PC-3 (cell line): ENCODE measurements at regions not wholly inside any gene's neighbourhood (a gene's known extent, or its start where the extent isn't known, plus 50 kb on each side); places are given as distances from the start of the nearest gene placed in this dataset.

Source experiments
- ATAC-seq: fragments of 200-7000 bp; cut with Tn5 transposase; 2 replicates; pipeline ENCODE4 v1.9.1; 2020; ENCODE audit warnings: mild to moderate bottlenecking, moderate library complexity
- BruUV-seq: library from RNA; stranded (reverse); fragments of 400-500 nt; replicated peaks from 2 replicates; lab custom pipeline; 2021; lab: Mats Ljungman, UMichigan
- CTCF ChIA-PET: fragments of 300-600 bp; sonication (Branson Sonifier 250); formaldehyde crosslinking; loops from one replicate; lab custom pipeline; 2022; ENCODE audit warnings: antibody characterized with exemption; lab: Charles Lee
- POLR2A ChIA-PET: fragments of 300-600 bp; sonication (Branson Sonifier 250); formaldehyde crosslinking; loops from one replicate; lab custom pipeline; 2022; ENCODE audit warnings: antibody characterized with exemption; ENCODE audit not compliant: unreplicated experiment; lab: Charles Lee
- DNase-seq: peaks from one replicate; pipeline ENCODE4 v3.0.0-alpha.2; 2015
- H2AFZ ChIP-seq: fragments of 300-600 bp; sonication (generic); 2 replicates; pipeline ENCODE4 v1.6.0; 2016; ENCODE audit warnings: antibody characterized with exemption, low read length
- H3F3A ChIP-seq: fragments of 300-600 bp; sonication (generic); one replicate; pipeline ENCODE4 v1.6.0; 2017; ENCODE audit warnings: antibody characterized with exemption, low read length, control low read depth, mild to moderate bottlenecking; ENCODE audit not compliant: unreplicated experiment
- H3K27ac ChIP-seq: fragments of 300-600 bp; sonication (generic); 2 replicates; pipeline ENCODE4 v1.5.1; 2016; ENCODE audit warnings: mild to moderate bottlenecking, low read length
- H3K27me3 ChIP-seq: fragments of 300-600 bp; sonication (generic); 2 replicates; pipeline ENCODE4 v1.6.1; 2016; ENCODE audit warnings: low read length, mixed read lengths
- H3K36me3 ChIP-seq: fragments of 300-600 bp; sonication (generic); 2 replicates; pipeline ENCODE4 v1.6.1; 2016; ENCODE audit warnings: low read depth, mixed run types, low read length, mixed read lengths
- H3K4me1 ChIP-seq: fragments of 300-600 bp; sonication (generic); 2 replicates; pipeline ENCODE4 v1.5.1; 2016; ENCODE audit warnings: low read length; ENCODE audit not compliant: insufficient read depth
- H3K4me2 ChIP-seq: fragments of 300-600 bp; sonication (generic); 2 replicates; pipeline ENCODE4 v1.6.0; 2016; ENCODE audit warnings: low read length
- H3K4me3 ChIP-seq: fragments of 300-600 bp; sonication (generic); 2 replicates; pipeline ENCODE4 v1.5.1; 2016; ENCODE audit warnings: mild to moderate bottlenecking, low read length, mixed read lengths
- H3K79me2 ChIP-seq: fragments of 300-600 bp; sonication (generic); 2 replicates; pipeline ENCODE4 v1.6.1; 2017; ENCODE audit warnings: low read length, mixed read lengths
- H3K9ac ChIP-seq: fragments of 300-600 bp; sonication (generic); 2 replicates; pipeline ENCODE4 v1.6.0; 2016; ENCODE audit warnings: mild to moderate bottlenecking, low read length
- H3K9me2 ChIP-seq: fragments of 300-600 bp; sonication (generic); replicated peaks from 2 replicates; pipeline ENCODE4 v1.6.1; 2016; ENCODE audit warnings: mixed run types, low read length, mixed read lengths
- H3K9me3 ChIP-seq: fragments of 300-600 bp; sonication (generic); 2 replicates; pipeline ENCODE4 v1.6.1; 2016; ENCODE audit warnings: low read length, mixed read lengths
- H4K20me1 ChIP-seq: fragments of 300-600 bp; sonication (generic); 2 replicates; pipeline ENCODE4 v1.6.1; 2016; ENCODE audit warnings: low read length, mixed read lengths
- CTCF ChIP-seq: fragments of 300-600 bp; sonication (generic); conservative IDR thresholded peaks from 2 replicates; pipeline ENCODE4 v1.5.1; 2017; ENCODE audit warnings: antibody characterized with exemption, low read depth, mild to moderate bottlenecking, low read length
- EZH2 ChIP-seq: fragments of 300-600 bp; sonication (generic); IDR thresholded peaks from one replicate; pipeline ENCODE4 v1.6.1; 2017; ENCODE audit warnings: antibody characterized with exemption, mild to moderate bottlenecking, low read length; ENCODE audit not compliant: unreplicated experiment
- EZH2phosphoT487 ChIP-seq: fragments of 300-600 bp; sonication (generic); IDR thresholded peaks from 2 replicates; pipeline ENCODE4 v1.6.1; 2018; ENCODE audit warnings: mild to moderate bottlenecking, antibody characterized with exemption, low read length, borderline replicate concordance
- intact Hi-C: fragments of 100-400 bp; cut with micrococcal nuclease; formaldehyde crosslinking; loops from 2 replicates; pipeline ENCODE4 v1.9.0; 2023

GRCh38 chr4:187108845-187109244 lies 385.2 kb upstream of the FAT1 start:
- no peak overlapping the region for H3K4me2 ChIP-seq
- no TSS peak for BruUV-seq
- no peaks in the 10 kb centered on the region for H3K9me2 ChIP-seq
- no peaks in the 10 kb centered on the region for H4K20me1 ChIP-seq
- no peak overlapping the region for H3K4me3 ChIP-seq
- no peaks in the 10 kb centered on the region for H3K4me1 ChIP-seq
- H3K9ac ChIP-seq = no peak overlapping the region
- H3K9me3 ChIP-seq = no peaks in the 10 kb centered on the region
- no peak for ATAC-seq
- H3K27me3 ChIP-seq = no peaks in the 10 kb centered on the region
- H3K79me2 ChIP-seq = no peaks in the 10 kb centered on the region
- no peak for DNase-seq
- H3K27ac ChIP-seq = no peak overlapping the region
- CTCF ChIA-PET = no interaction called here
- intact Hi-C loops = no loop called here
- no peak overlapping the region for H2AFZ ChIP-seq
- H3F3A ChIP-seq = no peaks in the 10 kb centered on the region
- TF ChIP-seq EZH2 = no peak
- no peak for TF ChIP-seq EZH2phosphoT487
- TF ChIP-seq CTCF = no peak
- POLR2A ChIA-PET = no interaction called here
- no peaks in the 10 kb centered on the region for H3K36me3 ChIP-seq

- H4K20me1 ChIP-seq = no peaks in the 10 kb centered on the region
- H3K9me3 ChIP-seq = no peaks in the 10 kb centered on the region
- H2AFZ ChIP-seq = no peak overlapping the region
- no peaks in the 10 kb centered on the region for H3K36me3 ChIP-seq
- no peaks in the 10 kb centered on the region for H3K27me3 ChIP-seq
- H3K4me1 ChIP-seq = no peaks in the 10 kb centered on the region
- H3K4me3 ChIP-seq = no peak overlapping the region
- ChIA-PET POLR2A (no interaction called here), CTCF (no interaction called here)
- no peak overlapping the region for H3K9ac ChIP-seq
- no peak overlapping the region for H3K4me2 ChIP-seq
- intact Hi-C loops = no loop called here
- DNase-seq = no peak
- H3F3A ChIP-seq = no peaks in the 10 kb centered on the region
- ATAC-seq = no peak
- TF ChIP-seq EZH2phosphoT487 = no peak
- TF ChIP-seq CTCF = no peak
- TF ChIP-seq EZH2 = no peak
- H3K79me2 ChIP-seq = no peaks in the 10 kb centered on the region
- no peaks in the 10 kb centered on the region for H3K9me2 ChIP-seq
- BruUV-seq = no TSS peak
- no peak overlapping the region for H3K27ac ChIP-seq
These were observed 386.0 kb upstream of the FAT1 start for GRCh38 chr4:187109636-187110035.

GRCh38 chr4:187118166-187118565 lies 394.5 kb upstream of the FAT1 start:
- H3K9ac ChIP-seq = no peak overlapping the region
- no peaks in the 10 kb centered on the region for H3K79me2 ChIP-seq
- no peaks in the 10 kb centered on the region for H3K9me3 ChIP-seq
- no peak overlapping the region for H3K4me3 ChIP-seq
- ChIA-PET CTCF (no interaction called here), POLR2A (no interaction called here)
- H3K9me2 ChIP-seq = no peaks in the 10 kb centered on the region
- no peaks in the 10 kb centered on the region for H3K36me3 ChIP-seq
- ATAC-seq (no peak), DNase-seq (no peak)
- no peak overlapping the region for H2AFZ ChIP-seq
- no peaks in the 10 kb centered on the region for H3K27me3 ChIP-seq
- intact Hi-C loops = no loop called here
- H3K4me2 ChIP-seq = no peak overlapping the region
- TF ChIP-seq EZH2phosphoT487 = no peak
- no peak for TF ChIP-seq CTCF
- TF ChIP-seq EZH2 = no peak
- H3K27ac ChIP-seq = no peak overlapping the region
- H4K20me1 ChIP-seq = no peaks in the 10 kb centered on the region
- H3F3A ChIP-seq = no peaks in the 10 kb centered on the region
- H3K4me1 ChIP-seq = no peaks in the 10 kb centered on the region
- no TSS peak for BruUV-seq
